Loucy (cell line): ENCODE measurements at regions not wholly inside any gene's neighbourhood (a gene's known extent, or its start where the extent isn't known, plus 50 kb on each side); places are given as distances from the start of the nearest gene placed in this dataset.

Experiments
- CTCF ChIP-seq: fragments of 200-600 bp; sonication (generic); conservative IDR thresholded peaks from 2 replicates; pipeline ENCODE4 v1.5.1; 2014; ENCODE audit warnings: mild to moderate bottlenecking, antibody characterized with exemption, low read length
- EZH2phosphoT487 ChIP-seq: fragments of 200-600 bp; IDR thresholded peaks from 2 replicates; pipeline ENCODE4 v1.6.1; 2018; ENCODE audit warnings: antibody characterized with exemption, mild to moderate bottlenecking, moderate library complexity, borderline replicate concordance

DNA sequence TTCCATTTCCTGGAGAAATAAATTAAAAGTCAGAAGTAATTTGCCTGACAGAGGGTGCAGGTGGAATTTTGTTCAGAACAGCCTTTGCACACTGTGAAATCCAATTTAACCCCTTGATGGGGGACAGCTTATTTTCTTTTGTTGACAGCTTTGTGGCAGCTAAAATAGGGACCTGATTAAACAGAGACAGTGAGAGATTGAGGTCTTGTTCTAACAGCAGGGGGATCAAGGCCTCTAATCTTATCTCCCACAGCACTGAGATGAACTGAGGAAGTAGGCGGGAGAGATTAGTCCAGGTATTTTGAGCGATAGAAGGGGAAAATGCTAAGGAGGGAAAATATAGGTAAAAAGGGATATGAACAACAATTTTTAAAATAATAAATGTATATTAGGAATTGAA is 1491.4 kb upstream of the GOT2 start:
- TF ChIP-seq CTCF, result no peak
- TF ChIP-seq EZH2phosphoT487, result no peak
